Body of pancreas (tissue), 4 donors: ENCODE measurements at regions not wholly inside any gene's neighbourhood (a gene's known extent, or its start where the extent isn't known, plus 50 kb on each side); places are given as distances from the start of the nearest gene placed in this dataset.

ENCODE experiments used
- CTCF ChIP-seq, 7 experiments: fragments of 450-650 bp in 4 of 7; fragments of 200-600 bp in 3 of 7; sonication (generic) in 3 of 7; IDR thresholded peaks; one replicate each; pipeline ENCODE4 v1.5.1; 2016 to 2019; ENCODE audit warnings: antibody characterized with exemption in 7 of 7
- POLR2A ChIP-seq, 3 donors: fragments of 450-650 bp; IDR thresholded peaks; one replicate each; pipeline ENCODE4 v1.6.1; 2016; ENCODE audit warnings: antibody characterized with exemption in 3 of 3, mild to moderate bottlenecking in 2 of 3

DNA sequence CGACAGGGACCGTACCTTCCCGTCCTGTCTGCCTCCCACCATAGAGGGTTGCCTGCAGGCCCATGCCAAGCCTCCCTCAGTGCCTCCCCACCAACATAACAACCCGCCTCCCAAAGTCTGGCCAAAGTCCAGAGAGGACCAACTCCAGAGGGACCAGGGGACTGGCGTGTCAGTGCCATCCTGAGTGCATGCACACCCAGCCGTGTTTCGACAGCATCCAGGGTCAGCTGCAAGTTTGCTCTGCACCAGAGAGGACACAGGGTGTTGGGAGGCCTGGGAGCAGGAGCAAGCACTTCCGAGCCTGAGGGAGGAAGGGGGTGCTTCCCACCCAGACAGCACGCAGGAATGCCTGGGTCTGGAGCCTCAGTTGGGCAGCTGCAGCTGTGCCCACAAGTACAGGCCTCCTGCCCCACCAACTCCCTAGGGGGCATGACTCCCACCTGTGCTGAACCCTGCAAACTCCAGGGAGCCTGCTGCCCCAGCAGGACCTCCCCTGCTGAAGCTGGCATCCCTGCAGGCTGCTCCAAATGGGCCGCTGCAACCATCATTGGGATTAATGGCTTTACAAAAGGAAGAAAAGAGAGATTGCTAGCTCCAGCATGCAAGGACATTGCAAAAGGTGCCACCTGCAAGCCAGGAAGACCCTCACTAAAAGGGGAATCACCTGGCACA is 618.1 kb upstream of the FSHR start:
- TF ChIP-seq CTCF (IDR thresholded peaks at IDR 0.05) (no peak), POLR2A (IDR thresholded peaks at IDR 0.05) (no peak)
